GM21423 (cell line): ENCODE measurements at regions not wholly inside any gene's neighbourhood (a gene's known extent, or its start where the extent isn't known, plus 50 kb on each side); places are given as distances from the start of the nearest gene placed in this dataset.

Experiments
- ATAC-seq: cut with Tn5 transposase; IDR thresholded peaks from one replicate; pipeline ENCODE4 v1.9.1; 2021; ENCODE audit warnings: mild to moderate bottlenecking, moderate library complexity; ENCODE audit not compliant: unreplicated experiment

DNA sequence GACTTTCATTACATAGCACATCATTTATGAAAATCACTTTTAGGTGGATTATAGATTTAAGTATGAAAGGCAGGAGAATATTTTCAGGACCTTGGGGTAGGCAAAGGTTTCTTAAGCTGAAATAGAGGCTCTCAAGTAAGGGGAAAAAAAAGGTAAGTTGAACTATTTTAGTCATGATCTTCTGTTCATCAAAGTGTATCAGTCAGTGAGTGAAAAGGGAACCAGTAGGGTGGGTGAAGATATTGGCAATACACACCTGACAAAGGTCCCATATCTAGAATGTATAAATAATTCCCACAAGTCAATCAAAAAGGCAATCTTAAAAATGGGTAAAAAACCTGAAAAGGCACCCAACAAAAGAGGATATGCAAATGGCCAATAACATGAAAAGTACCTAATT lies 218.6 kb downstream of the KLF13 start:
- no peak for ATAC-seq

- no peak for ATAC-seq
Measured at GRCh38 chr15:31550211-31550977, 223.8 kb downstream of the KLF13 start.

GRCh38 chr15:31551323-31551722 lies 224.7 kb downstream of the KLF13 start:
- no peak for ATAC-seq

- no peak for ATAC-seq
Measured at GRCh38 chr15:31552482-31553099, 226.0 kb downstream of the KLF13 start.

GRCh38 chr15:31554261-31554660 lies 227.6 kb downstream of the KLF13 start:
- no peak for ATAC-seq

GRCh38 chr15:31555022-31555421 lies 228.4 kb downstream of the KLF13 start:
- no peak for ATAC-seq

DNA sequence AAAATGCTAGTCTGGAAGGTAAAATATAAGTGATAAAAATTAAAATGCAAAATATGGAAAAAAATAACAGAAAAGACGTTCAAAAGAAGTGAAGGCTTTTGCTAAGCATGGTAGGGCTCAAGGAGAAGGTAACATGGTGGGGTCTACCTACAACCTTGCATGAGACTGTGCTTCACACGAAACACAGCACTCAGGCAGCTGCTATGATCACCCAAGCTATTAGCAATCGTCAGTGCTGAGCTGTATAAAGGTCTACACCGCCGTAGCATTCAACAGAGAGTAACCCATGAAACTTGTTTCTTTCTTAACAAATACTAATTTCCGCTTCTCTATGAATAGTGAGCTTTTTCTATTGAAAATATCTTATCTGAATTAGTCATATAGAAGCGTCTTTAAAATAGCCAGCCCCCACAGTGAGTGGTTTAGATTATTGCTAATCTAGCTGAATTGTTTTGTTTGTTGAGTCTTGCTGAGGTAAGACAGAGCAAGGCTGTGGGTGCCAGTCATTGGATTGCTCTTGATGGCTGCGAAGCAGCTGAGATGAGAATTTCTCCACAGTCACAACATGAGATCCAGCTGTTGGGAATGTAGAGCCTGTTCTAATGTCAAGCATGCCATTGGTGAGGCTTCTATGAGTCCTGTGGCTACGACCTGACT lies 230.0 kb downstream of the KLF13 start:
- ATAC-seq, result no peak

- no peak for ATAC-seq
Measured at GRCh38 chr15:31557899-31558298, 231.3 kb downstream of the KLF13 start.

DNA sequence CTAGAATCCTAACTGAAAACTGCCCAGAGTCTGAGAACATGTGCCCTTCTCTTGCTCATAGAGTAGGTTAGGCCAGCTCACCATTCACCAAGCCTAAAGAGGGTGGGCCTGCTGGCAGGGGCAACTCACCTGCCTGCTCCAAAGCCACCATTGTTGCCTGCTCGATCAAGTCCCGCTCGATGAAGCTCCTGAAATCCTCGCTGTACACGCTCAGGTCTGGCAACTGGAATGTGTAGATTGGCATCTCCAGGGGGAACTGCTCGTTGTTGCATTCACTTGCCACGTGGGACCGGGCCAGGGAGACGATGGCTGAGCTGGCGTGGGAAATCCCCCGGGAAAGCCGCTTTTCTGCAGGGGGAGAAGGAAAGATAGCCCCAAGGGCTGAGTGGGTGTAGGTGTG lies 232.2 kb downstream of the KLF13 start:
- ATAC-seq, result no peak

- ATAC-seq, result no peak
Measured at GRCh38 chr15:31559786-31560185, 233.2 kb downstream of the KLF13 start.

GRCh38 chr15:31560643-31561042 lies 234.0 kb downstream of the KLF13 start:
- ATAC-seq, result no peak

GRCh38 chr15:31561156-31561555 lies 234.5 kb downstream of the KLF13 start:
- ATAC-seq, result no peak

DNA sequence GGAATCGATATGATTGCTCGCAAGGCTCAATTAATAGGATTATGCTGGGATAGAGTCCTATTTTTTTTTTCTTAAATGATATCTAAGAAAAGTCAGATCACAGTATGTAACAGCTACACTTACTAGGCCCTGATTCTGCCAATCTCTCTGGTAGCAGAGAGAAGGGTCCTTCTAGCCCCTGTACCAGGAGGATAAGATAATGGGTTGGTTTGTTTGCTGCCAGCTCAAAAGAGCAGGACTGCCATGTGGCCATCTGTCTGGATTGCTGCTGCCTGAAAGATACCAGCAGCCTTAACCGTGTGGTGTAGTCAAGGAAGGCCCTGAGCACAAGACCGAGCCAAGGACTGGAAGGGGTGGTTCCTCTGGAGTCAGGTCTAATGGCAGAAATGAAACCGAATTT lies 236.4 kb downstream of the KLF13 start:
- no peak for ATAC-seq

DNA sequence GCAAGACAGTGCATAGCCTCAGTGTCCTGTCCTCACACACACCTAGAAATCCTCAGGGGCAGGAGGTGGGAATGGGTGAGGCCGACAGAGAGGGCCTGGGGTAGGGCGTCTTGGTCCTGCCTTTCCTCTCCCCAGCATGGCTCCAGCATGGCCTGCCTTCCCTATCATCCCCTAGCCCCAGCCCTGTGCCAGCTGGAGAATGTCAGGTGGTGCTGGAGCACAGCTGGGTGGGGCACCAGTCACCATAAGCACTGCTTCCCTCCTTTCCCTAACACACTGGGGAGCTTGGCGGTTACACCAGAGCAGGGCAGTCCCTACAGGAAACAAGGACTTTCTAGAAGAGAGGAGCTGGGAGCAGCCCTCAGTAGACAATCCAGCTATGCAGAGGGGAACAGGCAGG lies 236.8 kb downstream of the KLF13 start:
- ATAC-seq, result no peak

DNA sequence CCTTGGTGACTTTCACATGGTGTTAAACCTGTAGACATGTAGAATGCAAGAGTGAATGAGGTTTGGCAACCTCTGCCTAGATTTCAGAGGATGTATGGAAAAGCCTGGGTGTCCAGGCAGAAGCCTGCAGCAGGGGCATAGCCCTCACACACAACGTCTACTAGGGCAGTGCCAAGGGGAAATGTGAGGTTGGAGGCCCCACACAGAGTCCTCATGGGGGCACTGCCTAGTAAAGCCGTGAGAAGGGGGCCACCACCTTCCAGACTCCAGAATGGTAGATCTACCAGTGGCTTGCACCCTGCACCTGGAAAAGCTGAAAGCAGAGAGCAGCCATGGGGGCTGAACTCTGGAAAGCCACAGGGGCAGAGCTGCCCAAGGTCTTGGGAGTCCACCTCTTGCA lies 241.2 kb downstream of the KLF13 start:
- ATAC-seq, result no peak

DNA sequence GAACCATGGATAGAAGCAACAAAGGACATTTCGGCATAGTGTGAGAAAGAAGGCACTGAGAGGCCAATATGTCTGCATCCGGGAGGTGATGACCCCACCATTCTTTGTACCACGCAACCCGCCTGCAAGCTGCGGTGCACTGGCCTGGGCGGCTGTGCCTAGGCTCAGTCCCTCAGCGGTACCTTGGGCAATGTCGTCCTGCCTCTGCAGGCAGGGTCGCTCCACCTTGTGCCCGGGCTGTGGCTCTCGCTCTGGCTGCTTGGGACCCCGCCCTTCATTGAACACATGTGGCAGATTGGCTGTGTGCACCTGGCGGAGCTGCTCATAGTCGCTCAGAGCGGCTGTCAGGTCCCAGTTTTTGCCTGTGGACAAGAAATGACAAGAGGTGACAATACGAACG lies 243.2 kb downstream of the KLF13 start:
- no peak for ATAC-seq

DNA sequence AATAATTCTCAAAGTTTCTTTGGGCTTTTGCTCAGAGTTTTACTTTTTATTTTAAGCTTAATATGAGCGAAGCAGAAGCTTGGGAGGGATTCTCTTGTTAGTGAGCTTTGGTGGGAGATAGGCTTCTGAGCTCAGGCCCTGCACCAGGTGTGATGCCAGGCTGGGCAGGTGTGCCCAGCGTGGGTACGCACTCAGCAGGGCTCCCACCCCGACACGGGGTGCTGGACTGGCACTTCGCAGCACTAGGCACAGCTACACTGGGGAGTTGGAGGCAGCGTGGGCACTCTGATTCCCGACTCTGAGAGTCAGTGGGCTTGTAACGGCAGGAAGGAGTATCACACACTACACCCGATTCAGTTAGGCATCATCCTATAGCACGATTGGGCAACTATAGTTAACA lies 244.0 kb downstream of the KLF13 start:
- ATAC-seq, result no peak

DNA sequence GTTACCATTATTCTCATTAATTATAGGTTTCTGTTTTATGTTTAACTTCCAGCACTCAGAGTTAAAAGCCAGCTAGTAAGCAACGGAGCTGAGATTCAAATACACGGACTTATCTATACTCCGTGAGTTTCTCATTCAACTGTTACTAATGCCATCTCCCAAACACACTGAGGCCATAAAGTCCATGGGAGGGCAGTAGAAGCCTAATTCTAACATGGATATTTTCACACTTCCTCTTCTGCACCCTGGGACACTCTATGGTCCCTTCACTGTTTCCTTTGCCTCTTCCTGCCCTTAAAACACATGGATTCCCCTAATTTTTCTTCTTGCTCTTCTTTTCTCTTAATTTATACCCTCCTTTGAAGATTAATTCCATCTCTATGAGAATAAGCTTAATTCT lies 245.0 kb downstream of the KLF13 start:
- ATAC-seq, result no peak

GRCh38 chr15:31573759-31574158 lies 247.1 kb downstream of the KLF13 start:
- no peak for ATAC-seq

GRCh38 chr15:31574766-31575165 lies 248.1 kb downstream of the KLF13 start:
- no peak for ATAC-seq

DNA sequence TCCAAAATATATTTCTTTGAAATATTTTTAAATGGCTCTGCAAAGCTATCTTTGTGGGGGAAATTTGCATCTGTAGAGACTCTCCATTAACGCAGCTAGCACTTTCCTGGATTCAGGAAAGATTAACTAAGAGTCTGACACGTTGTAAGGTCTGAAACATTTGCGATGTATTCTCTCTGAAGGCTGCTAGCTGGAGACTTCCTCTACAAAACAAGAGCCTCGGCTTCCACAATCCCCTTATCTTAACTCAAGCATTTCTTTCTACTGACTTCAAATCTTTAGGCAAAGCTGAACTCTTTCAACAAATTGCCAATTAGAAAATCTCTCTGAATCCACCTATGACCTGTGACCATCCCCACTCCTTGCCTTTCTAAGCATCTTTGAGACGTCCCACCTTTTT lies 250.5 kb downstream of the KLF13 start:
- no peak for ATAC-seq

GRCh38 chr15:31579282-31579681 lies 252.6 kb downstream of the KLF13 start:
- no peak for ATAC-seq
